HEK293T (cell line): ENCODE measurements at regions not wholly inside any gene's neighbourhood (a gene's known extent, or its start where the extent isn't known, plus 50 kb on each side); places are given as distances from the start of the nearest gene placed in this dataset.

Source experiments
- BHLHE40 ChIP-seq: fragments of 450-650 bp; IDR thresholded peaks from 2 replicates; pipeline ENCODE4 v1.6.1; 2016; ENCODE audit warnings: mild to moderate bottlenecking, moderate library complexity, borderline replicate concordance
- CTBP1 ChIP-seq: fragments of 450-650 bp; IDR thresholded peaks from 2 replicates; pipeline ENCODE4 v1.6.1; 2016; ENCODE audit warnings: borderline replicate concordance
- FOXA1 ChIP-seq: fragments of 450-650 bp; IDR thresholded peaks from 2 replicates; pipeline ENCODE4 v1.6.1; 2016; ENCODE audit warnings: mild to moderate bottlenecking
- SP1 ChIP-seq: fragments of 450-650 bp; IDR thresholded peaks from 2 replicates; pipeline ENCODE4 v1.6.1; 2017
- SUZ12 ChIP-seq: fragments of 450-650 bp; IDR thresholded peaks from 2 replicates; pipeline ENCODE4 v1.6.1; 2016; ENCODE audit warnings: mild to moderate bottlenecking
- TARDBP ChIP-seq: fragments of 450-650 bp; IDR thresholded peaks from 2 replicates; pipeline ENCODE4 v1.6.1; 2016
- ZNF384 ChIP-seq: fragments of 450-650 bp; IDR thresholded peaks from 2 replicates; pipeline ENCODE4 v1.6.1; 2016

- TF ChIP-seq SP1: no peak
- no peak for TF ChIP-seq BHLHE40
- TF ChIP-seq SUZ12: no peak
- TF ChIP-seq FOXA1: no peak
- TF ChIP-seq ZNF384: no peak
- TF ChIP-seq CTBP1: no peak
- no peak for TF ChIP-seq TARDBP
Observed at GRCh38 chr14:43116341-43116740, 1390.7 kb downstream of the FSCB start.
